ENCODE measurements at regions not wholly inside any gene's neighbourhood (a gene's known extent, or its start where the extent isn't known, plus 50 kb on each side); places are given as distances from the start of the nearest gene placed in this dataset.

DNA sequence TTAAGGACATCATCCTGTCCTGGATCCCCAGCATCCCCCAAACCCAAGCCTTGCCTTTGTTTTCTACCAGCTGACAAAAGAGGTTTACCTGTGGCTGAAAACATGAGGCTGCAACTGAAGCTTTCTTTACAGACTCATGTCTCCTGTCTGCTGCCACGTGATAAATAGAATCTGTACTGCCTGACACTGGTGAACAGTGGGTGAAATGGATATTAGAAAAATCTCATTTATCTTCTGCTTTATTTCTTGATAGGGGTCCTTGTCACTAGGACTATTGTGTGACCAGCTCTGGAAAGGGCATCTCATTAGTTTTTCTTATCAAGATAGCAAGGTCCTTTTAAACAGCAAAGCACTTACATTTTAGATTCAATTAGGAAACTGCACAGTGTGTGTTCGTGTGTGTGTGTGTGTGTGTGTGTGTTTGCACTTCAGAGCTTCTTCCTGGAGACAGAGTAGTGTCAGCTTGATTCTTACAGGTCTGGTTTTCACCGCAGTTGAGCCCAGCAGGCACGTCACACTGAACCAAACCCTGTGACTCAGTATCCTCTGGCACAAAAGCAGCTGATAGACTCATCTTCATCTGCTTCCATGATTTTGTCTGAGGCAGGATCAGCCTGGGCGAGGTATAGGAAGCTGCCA is 373.5 kb upstream of the CELF2 start:
- no peak for TF ChIP-seq TEAD4 (IDR thresholded peaks at IDR 0.05)
- no peak for TF ChIP-seq EGR1 (IDR thresholded peaks at IDR 0.05)
- no peak for TF ChIP-seq TAF1 (IDR thresholded peaks at IDR 0.05; ENCODE audit: low read depth)
- TF ChIP-seq ZBTB7A (IDR thresholded peaks at IDR 0.05; ENCODE audit: low read depth): no peak
- TF ChIP-seq YY1 (IDR thresholded peaks at IDR 0.05; ENCODE audit: low read depth): no peak
- TF ChIP-seq, protein P1, sequence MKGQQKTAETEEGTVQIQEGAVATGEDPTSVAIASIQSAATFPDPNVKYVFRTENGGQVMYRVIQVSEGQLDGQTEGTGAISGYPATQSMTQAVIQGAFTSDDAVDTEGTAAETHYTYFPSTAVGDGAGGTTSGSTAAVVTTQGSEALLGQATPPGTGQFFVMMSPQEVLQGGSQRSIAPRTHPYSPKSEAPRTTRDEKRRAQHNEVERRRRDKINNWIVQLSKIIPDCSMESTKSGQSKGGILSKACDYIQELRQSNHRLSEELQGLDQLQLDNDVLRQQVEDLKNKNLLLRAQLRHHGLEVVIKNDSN (IDR thresholded peaks at IDR 0.05): no peak
- TF ChIP-seq TCF12 (IDR thresholded peaks at IDR 0.05; ENCODE audit: low read depth): no peak
- TF ChIP-seq EP300 (IDR thresholded peaks at IDR 0.05; ENCODE audit: borderline replicate concordance): no peak
- no peak for TF ChIP-seq NFIC (IDR thresholded peaks at IDR 0.05)
- no peak for TF ChIP-seq RAD21 (IDR thresholded peaks at IDR 0.05; ENCODE audit: low read depth)
- TF ChIP-seq FOXM1 (IDR thresholded peaks at IDR 0.05; ENCODE audit: borderline replicate concordance, low read depth): no peak
- TF ChIP-seq CEBPB (IDR thresholded peaks at IDR 0.05): no peak
- no peak for TF ChIP-seq CREB1 (IDR thresholded peaks at IDR 0.05; ENCODE audit: low read depth)
- TF ChIP-seq, protein P2, sequence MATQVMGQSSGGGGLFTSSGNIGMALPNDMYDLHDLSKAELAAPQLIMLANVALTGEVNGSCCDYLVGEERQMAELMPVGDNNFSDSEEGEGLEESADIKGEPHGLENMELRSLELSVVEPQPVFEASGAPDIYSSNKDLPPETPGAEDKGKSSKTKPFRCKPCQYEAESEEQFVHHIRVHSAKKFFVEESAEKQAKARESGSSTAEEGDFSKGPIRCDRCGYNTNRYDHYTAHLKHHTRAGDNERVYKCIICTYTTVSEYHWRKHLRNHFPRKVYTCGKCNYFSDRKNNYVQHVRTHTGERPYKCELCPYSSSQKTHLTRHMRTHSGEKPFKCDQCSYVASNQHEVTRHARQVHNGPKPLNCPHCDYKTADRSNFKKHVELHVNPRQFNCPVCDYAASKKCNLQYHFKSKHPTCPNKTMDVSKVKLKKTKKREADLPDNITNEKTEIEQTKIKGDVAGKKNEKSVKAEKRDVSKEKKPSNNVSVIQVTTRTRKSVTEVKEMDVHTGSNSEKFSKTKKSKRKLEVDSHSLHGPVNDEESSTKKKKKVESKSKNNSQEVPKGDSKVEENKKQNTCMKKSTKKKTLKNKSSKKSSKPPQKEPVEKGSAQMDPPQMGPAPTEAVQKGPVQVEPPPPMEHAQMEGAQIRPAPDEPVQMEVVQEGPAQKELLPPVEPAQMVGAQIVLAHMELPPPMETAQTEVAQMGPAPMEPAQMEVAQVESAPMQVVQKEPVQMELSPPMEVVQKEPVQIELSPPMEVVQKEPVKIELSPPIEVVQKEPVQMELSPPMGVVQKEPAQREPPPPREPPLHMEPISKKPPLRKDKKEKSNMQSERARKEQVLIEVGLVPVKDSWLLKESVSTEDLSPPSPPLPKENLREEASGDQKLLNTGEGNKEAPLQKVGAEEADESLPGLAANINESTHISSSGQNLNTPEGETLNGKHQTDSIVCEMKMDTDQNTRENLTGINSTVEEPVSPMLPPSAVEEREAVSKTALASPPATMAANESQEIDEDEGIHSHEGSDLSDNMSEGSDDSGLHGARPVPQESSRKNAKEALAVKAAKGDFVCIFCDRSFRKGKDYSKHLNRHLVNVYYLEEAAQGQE (IDR thresholded peaks at IDR 0.05; ENCODE audit: low read depth): no peak
- TF ChIP-seq, protein P3, sequence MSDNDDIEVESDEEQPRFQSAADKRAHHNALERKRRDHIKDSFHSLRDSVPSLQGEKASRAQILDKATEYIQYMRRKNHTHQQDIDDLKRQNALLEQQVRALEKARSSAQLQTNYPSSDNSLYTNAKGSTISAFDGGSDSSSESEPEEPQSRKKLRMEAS (IDR thresholded peaks at IDR 0.05): no peak

DNA sequence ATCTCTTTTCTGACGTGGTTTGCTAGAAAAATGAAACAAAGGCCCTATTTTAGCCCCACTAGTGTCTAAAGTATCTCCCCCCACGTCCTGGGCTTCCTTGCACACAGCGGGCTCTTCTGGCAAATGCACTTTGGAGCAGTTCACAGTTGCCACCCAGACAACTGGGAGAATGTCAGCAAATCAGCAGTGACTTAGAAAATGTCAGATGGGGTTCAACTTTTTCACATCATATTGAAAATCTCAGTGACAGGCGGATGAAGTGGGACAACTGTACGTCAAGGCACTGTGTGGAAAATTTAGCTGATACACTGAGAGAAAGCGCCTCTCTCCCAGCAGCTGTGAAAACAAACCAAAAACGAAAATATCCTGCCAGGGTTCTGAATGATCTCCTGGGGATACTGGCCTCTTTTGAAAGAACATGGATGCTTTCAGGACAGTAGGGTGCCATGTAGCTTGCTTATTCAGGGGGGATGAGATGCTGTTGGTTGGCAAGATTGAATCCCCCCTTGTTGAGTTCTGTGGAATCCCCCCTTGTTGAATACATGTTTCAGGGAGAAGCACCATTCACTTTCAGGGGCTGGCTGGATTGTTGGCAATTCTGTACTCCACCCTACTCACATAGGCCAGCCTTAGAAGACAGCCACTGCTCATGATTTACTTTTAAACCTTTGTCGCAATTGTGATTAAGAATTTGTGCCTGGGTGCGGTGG is 372.8 kb upstream of the CELF2 start:
- TF ChIP-seq, protein P1 (IDR thresholded peaks at IDR 0.05): no peak
- TF ChIP-seq EP300 (IDR thresholded peaks at IDR 0.05; ENCODE audit: borderline replicate concordance) (no peak), YY1 (IDR thresholded peaks at IDR 0.05; ENCODE audit: low read depth) (no peak)

DNA sequence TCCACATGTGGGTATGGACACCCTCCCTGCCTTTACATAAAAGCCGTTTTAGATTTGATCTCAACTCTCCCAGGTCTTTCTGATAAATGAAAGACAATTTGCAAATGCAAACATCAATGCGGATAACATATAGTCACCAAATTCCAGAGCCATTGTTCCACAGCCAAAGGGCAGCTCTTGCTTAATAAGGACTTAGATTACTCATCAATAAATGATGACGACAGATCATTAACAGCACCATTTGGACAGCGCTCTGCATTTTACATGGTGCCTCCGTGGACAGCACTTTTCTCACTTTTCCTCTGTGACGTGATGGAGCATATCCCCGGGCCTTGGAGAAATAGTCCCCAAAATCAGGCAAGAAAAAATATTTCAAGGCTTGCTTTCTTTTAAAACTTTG is 370.3 kb upstream of the CELF2 start:
- TF ChIP-seq YY1 (IDR thresholded peaks at IDR 0.05; ENCODE audit: low read depth): no peak
- TF ChIP-seq, protein P1 (IDR thresholded peaks at IDR 0.05): no peak
- no peak for TF ChIP-seq FOXM1 (IDR thresholded peaks at IDR 0.05; ENCODE audit: borderline replicate concordance, low read depth)
- TF ChIP-seq CREB1 (IDR thresholded peaks at IDR 0.05; ENCODE audit: low read depth): no peak
- TF ChIP-seq, protein P2 (IDR thresholded peaks at IDR 0.05; ENCODE audit: low read depth): no peak
- TF ChIP-seq TCF12 (IDR thresholded peaks at IDR 0.05; ENCODE audit: low read depth): no peak
- no peak for TF ChIP-seq CEBPB (IDR thresholded peaks at IDR 0.05)
- TF ChIP-seq TEAD4 (IDR thresholded peaks at IDR 0.05): no peak
- no peak for TF ChIP-seq ZBTB7A (IDR thresholded peaks at IDR 0.05; ENCODE audit: low read depth)
- TF ChIP-seq NFIC (IDR thresholded peaks at IDR 0.05): no peak
- no peak for TF ChIP-seq EGR1 (IDR thresholded peaks at IDR 0.05)
- TF ChIP-seq EP300 (IDR thresholded peaks at IDR 0.05; ENCODE audit: borderline replicate concordance): no peak
- TF ChIP-seq, protein P3 (IDR thresholded peaks at IDR 0.05): no peak

DNA sequence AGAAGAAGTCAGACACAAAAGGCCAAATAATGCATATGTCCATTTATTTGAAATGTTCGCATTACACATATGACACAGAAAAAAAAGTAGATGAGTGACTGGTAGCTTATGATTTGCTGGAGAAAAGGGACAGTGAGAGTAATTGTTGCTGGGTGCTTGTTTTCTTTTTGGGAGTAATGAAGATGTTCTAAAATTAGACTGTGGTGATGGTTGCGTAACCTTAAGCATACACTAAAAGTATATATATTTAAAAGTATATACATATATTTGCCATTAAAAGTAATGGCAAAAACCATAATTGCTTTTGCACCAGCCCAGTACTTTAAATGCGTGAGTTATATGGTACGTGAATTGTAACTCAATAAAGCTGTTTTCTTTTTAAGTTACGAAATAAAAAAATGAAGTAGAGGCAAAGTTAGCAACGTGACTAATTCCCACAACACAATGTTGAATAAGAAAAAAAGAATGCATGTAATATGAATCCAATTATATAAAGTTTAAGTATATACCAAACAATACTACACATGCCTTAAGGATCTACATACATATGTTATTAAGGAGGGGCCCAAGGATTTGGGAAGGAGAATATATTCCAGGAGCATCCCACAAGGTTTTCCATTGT is 360.4 kb upstream of the CELF2 start:
- TF ChIP-seq, protein P1 (IDR thresholded peaks at IDR 0.05): no peak
- TF ChIP-seq RAD21 (IDR thresholded peaks at IDR 0.05; ENCODE audit: low read depth) (no peak), CEBPB (IDR thresholded peaks at IDR 0.05) (no peak), CREB1 (IDR thresholded peaks at IDR 0.05; ENCODE audit: low read depth) (no peak), YY1 (IDR thresholded peaks at IDR 0.05; ENCODE audit: low read depth) (no peak), EP300 (IDR thresholded peaks at IDR 0.05; ENCODE audit: borderline replicate concordance) (no peak), FOXM1 (IDR thresholded peaks at IDR 0.05; ENCODE audit: borderline replicate concordance, low read depth) (no peak), TAF1 (IDR thresholded peaks at IDR 0.05; ENCODE audit: low read depth) (no peak), EGR1 (IDR thresholded peaks at IDR 0.05) (no peak), ZBTB7A (IDR thresholded peaks at IDR 0.05; ENCODE audit: low read depth) (no peak), NFIC (IDR thresholded peaks at IDR 0.05) (no peak), TCF12 (IDR thresholded peaks at IDR 0.05; ENCODE audit: low read depth) (no peak), TEAD4 (IDR thresholded peaks at IDR 0.05) (no peak)
- TF ChIP-seq, protein P3 (IDR thresholded peaks at IDR 0.05): no peak
- TF ChIP-seq, protein P2 (IDR thresholded peaks at IDR 0.05; ENCODE audit: low read depth): no peak
